GM23338 (cell line): ENCODE measurements at regions not wholly inside any gene's neighbourhood (a gene's known extent, or its start where the extent isn't known, plus 50 kb on each side); places are given as distances from the start of the nearest gene placed in this dataset.

ENCODE experiments used
- ETS1 ChIP-seq: IDR thresholded peaks from 2 replicates; pipeline ENCODE4 v1.6.1; 2016; ENCODE audit warnings: antibody characterized with exemption
- JUNB ChIP-seq: IDR thresholded peaks from one replicate; pipeline ENCODE4 v1.6.1; 2016; ENCODE audit warnings: antibody characterized with exemption; ENCODE audit not compliant: unreplicated experiment
- REST ChIP-seq: IDR thresholded peaks from one replicate; pipeline ENCODE4 v1.6.1; 2018; ENCODE audit warnings: antibody characterized with exemption; ENCODE audit not compliant: unreplicated experiment
- ZNF462 ChIP-seq: fragments of 250-450 bp; sonication (Bioruptor Pico); IDR thresholded peaks from 2 replicates; pipeline ENCODE4 v1.5.0; 2020; ENCODE audit warnings: mild to moderate bottlenecking, moderate library complexity

- TF ChIP-seq ZNF462 (CRISPR knock-in tag) (no peak), JUNB (no peak), ETS1 (no peak), REST (no peak)
These were observed 60.0 kb downstream of the RPL22L1 start (continued) for GRCh38 chr3:170809975-170810357.
